Panc1 (cell line): ENCODE measurements at regions not wholly inside any gene's neighbourhood (a gene's known extent, or its start where the extent isn't known, plus 50 kb on each side); places are given as distances from the start of the nearest gene placed in this dataset.

Source experiments
- ATAC-seq: fragments of 200-7000 bp; cut with Tn5 transposase; 2 replicates; pipeline ENCODE4 v1.9.1; 2020; ENCODE audit warnings: mild to moderate bottlenecking, moderate library complexity
- BruUV-seq: library from RNA; stranded (reverse); fragments of 400-500 nt; replicated peaks from 2 replicates; lab custom pipeline; 2021; lab: Mats Ljungman, UMichigan
- CTCF ChIA-PET: fragments of 300-600 bp; sonication (Branson Sonifier 250); formaldehyde crosslinking; loops from one replicate; lab custom pipeline; 2022; ENCODE audit warnings: antibody characterized with exemption; lab: Charles Lee
- POLR2A ChIA-PET: fragments of 300-600 bp; sonication (Branson Sonifier 250); formaldehyde crosslinking; loops from one replicate; lab custom pipeline; 2022; ENCODE audit warnings: antibody characterized with exemption; lab: Charles Lee
- DNase-seq: peaks from one replicate; pipeline ENCODE4 v3.0.0-alpha.2; 2010; ENCODE audit warnings: low read depth, low spot score
- H3K27ac ChIP-seq: 2 replicates; pipeline ENCODE4 v1.5.1; 2011; ENCODE audit warnings: mild to moderate bottlenecking, low read length, inconsistent platforms
- H3K27me3 ChIP-seq: fragments of 200-500 bp; sonication (Bioruptor generic); 2 replicates; pipeline ENCODE4 v1.6.0; 2014; ENCODE audit warnings: low read length, inconsistent platforms; ENCODE audit not compliant: control insufficient read depth, insufficient read depth
- H3K36me3 ChIP-seq: fragments of 200-500 bp; sonication (Bioruptor generic); 2 replicates; pipeline ENCODE4 v1.5.1; 2014; ENCODE audit warnings: inconsistent platforms, mild to moderate bottlenecking, low read length, moderate library complexity; ENCODE audit not compliant: control insufficient read depth, insufficient read depth
- H3K4me1 ChIP-seq: 2 replicates; pipeline ENCODE4 v1.5.1; 2011; ENCODE audit warnings: inconsistent platforms, mild to moderate bottlenecking, low read length, moderate library complexity; ENCODE audit not compliant: control insufficient read depth, insufficient read depth
- H3K4me3 ChIP-seq, 2 experiments: 2 replicates each; pipeline ENCODE4 v1.5.1; 2011 to 2012; ENCODE audit warnings: low read depth in 2 of 2, low read length in 2 of 2, mild to moderate bottlenecking in 2 of 2, inconsistent platforms in 1 of 2, moderate library complexity in 1 of 2
- H3K9me3 ChIP-seq: fragments of 200-500 bp; sonication (Bioruptor generic); 2 replicates; pipeline ENCODE4 v1.5.1; 2014; ENCODE audit warnings: low read depth, mild to moderate bottlenecking, inconsistent platforms, low read length, moderate library complexity; ENCODE audit not compliant: control insufficient read depth, insufficient read depth
- POLR2AphosphoS5 ChIP-seq: IDR thresholded peaks from 2 replicates; pipeline ENCODE4 v1.6.1; 2012; ENCODE audit warnings: mild to moderate bottlenecking, low read depth, low read length, moderate library complexity
- SIN3A ChIP-seq: IDR thresholded peaks from 2 replicates; pipeline ENCODE4 v1.6.1; 2012; ENCODE audit warnings: low read depth, mild to moderate bottlenecking, low read length, moderate library complexity, borderline replicate concordance; ENCODE audit not compliant: insufficient read depth
- TCF7L2 ChIP-seq: IDR thresholded peaks from 2 replicates; pipeline ENCODE4 v1.6.1; 2011; ENCODE audit warnings: mild to moderate bottlenecking, low read depth, low read length, inconsistent platforms
- in situ Hi-C: cut with HindIII; loops from 2 replicates; pipeline ENCODE4 v1.10.0; 2016; ENCODE audit warnings: low sequenced_read_pairs, low pct_unique_long_range_greater_than_20kb
- intact Hi-C: fragments of 100-400 bp; cut with micrococcal nuclease; formaldehyde crosslinking; loops from one replicate; pipeline ENCODE4 v1.10.0; 2022; ENCODE audit not compliant: unreplicated experiment
- TF ChIP-seq, protein P1 (sequence below): fragments of 450-650 bp; IDR thresholded peaks from 2 replicates; pipeline ENCODE4 v1.5.1; 2017; ENCODE audit warnings: mild to moderate bottlenecking
- TF ChIP-seq, protein P2 (sequence below), 2 experiments: IDR thresholded peaks; 2 replicates each; pipeline ENCODE4 v1.6.1; 2011 to 2012; ENCODE audit warnings: low read depth in 2 of 2, control low read depth in 1 of 2, low read length in 1 of 2, mild to moderate bottlenecking in 1 of 2, moderate library complexity in 1 of 2; ENCODE audit not compliant: insufficient read depth in 1 of 2

DNA sequence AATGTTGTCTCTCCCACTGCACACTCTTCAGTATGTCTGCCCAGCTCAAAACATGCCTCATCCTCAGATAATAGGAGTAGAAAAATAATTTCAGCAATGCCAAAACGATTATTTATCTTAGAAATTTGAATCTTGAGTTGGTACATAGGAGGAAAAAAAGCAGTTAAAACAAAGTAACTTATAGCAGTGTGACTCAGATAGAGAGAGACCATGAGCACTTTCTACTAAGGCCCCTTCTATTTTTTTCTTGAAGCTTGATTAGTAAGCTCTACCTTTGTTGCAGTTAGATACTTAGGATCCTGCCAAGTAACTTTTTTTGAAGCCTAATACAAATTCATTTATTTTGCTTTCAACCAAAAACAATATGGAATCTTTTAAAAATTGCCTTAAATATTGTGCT is 212.3 kb downstream of the MAD2L1 start:
- no peak for TF ChIP-seq TCF7L2
- CTCF ChIA-PET, result no interaction called here

DNA sequence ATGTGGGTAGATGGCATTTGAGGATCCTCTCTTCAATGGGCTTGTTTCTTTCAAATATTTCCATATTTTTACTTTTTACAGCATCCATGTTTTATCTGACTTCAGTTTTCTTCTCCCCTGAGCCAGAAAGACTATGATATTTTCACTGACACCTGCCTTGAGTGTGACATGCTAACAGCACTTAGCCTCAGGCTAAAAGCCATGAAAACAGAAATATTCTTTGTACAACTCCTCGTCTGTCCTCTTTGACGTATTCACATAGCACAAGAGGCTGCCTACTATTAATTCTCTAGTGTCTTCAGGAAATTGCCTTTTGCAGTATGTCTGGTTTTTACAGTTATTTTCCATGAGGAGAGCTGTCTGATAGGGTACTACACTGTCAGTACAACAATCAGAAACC is 215.0 kb downstream of the MAD2L1 start:
- in situ Hi-C loops, result no loop called here
- DNase-seq, result no peak
- Histone ChIP-seq H3K36me3 (no peaks in the 10 kb centered on the region), H3K27ac (no peak overlapping the region), H3K4me3 (no peak overlapping the region), H3K4me1 (no peaks in the 10 kb centered on the region), H3K27me3 (no peaks in the 10 kb centered on the region), H3K9me3 (no peaks in the 10 kb centered on the region)
- BruUV-seq, result no TSS peak
- ATAC-seq, result no peak
- intact Hi-C loops, result no loop called here
- ChIA-PET CTCF (no interaction called here), POLR2A (no interaction called here)
- TF ChIP-seq SIN3A (no peak), POLR2AphosphoS5 (no peak), TCF7L2 (no peak)
- TF ChIP-seq, protein P1, sequence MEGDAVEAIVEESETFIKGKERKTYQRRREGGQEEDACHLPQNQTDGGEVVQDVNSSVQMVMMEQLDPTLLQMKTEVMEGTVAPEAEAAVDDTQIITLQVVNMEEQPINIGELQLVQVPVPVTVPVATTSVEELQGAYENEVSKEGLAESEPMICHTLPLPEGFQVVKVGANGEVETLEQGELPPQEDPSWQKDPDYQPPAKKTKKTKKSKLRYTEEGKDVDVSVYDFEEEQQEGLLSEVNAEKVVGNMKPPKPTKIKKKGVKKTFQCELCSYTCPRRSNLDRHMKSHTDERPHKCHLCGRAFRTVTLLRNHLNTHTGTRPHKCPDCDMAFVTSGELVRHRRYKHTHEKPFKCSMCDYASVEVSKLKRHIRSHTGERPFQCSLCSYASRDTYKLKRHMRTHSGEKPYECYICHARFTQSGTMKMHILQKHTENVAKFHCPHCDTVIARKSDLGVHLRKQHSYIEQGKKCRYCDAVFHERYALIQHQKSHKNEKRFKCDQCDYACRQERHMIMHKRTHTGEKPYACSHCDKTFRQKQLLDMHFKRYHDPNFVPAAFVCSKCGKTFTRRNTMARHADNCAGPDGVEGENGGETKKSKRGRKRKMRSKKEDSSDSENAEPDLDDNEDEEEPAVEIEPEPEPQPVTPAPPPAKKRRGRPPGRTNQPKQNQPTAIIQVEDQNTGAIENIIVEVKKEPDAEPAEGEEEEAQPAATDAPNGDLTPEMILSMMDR, result no peak
- TF ChIP-seq, protein P2, sequence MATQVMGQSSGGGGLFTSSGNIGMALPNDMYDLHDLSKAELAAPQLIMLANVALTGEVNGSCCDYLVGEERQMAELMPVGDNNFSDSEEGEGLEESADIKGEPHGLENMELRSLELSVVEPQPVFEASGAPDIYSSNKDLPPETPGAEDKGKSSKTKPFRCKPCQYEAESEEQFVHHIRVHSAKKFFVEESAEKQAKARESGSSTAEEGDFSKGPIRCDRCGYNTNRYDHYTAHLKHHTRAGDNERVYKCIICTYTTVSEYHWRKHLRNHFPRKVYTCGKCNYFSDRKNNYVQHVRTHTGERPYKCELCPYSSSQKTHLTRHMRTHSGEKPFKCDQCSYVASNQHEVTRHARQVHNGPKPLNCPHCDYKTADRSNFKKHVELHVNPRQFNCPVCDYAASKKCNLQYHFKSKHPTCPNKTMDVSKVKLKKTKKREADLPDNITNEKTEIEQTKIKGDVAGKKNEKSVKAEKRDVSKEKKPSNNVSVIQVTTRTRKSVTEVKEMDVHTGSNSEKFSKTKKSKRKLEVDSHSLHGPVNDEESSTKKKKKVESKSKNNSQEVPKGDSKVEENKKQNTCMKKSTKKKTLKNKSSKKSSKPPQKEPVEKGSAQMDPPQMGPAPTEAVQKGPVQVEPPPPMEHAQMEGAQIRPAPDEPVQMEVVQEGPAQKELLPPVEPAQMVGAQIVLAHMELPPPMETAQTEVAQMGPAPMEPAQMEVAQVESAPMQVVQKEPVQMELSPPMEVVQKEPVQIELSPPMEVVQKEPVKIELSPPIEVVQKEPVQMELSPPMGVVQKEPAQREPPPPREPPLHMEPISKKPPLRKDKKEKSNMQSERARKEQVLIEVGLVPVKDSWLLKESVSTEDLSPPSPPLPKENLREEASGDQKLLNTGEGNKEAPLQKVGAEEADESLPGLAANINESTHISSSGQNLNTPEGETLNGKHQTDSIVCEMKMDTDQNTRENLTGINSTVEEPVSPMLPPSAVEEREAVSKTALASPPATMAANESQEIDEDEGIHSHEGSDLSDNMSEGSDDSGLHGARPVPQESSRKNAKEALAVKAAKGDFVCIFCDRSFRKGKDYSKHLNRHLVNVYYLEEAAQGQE (IDR thresholded peaks at IDR 0.05; ENCODE audit: insufficient read depth in 1 of 2, low read depth in 2 of 2, low read length in 1 of 2), result no peak

More for the DNA sequence above, 212.3 kb downstream of the MAD2L1 start:
- Histone ChIP-seq H3K27ac (no peak overlapping the region; the same call in 1 of the 2 replicates), H3K9me3 (no peaks in the 10 kb centered on the region), H3K4me1 (no peaks in the 10 kb centered on the region), H3K4me3 (no peak overlapping the region), H3K27me3 (no peaks in the 10 kb centered on the region), H3K36me3 (no peaks in the 10 kb centered on the region)
- ATAC-seq, result no peak
- no TSS peak for BruUV-seq
- POLR2A ChIA-PET, result no interaction called here
- intact Hi-C loops, result no loop called here
- in situ Hi-C loops, result no loop called here
- DNase-seq, result no peak

DNA sequence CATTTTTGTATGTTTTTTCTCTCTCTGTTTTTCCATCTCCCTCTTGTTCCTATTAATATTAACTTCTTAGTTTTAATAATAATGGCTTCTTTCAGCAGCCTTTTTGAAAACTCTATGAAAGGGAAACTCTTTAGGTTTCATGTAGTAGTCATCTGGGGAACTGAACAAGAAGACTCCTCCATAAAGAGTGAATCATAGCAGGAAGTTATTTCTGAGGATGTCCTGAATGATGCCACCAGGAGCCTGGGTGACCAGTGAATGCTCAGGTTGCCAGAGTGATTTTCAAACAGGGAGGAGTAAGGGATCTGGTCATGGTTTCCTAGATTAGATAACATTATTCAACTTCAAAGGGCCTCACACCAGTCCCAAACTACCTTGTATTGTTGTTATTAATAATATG is 212.8 kb upstream of the PDE5A start:
- H3K4me1 ChIP-seq, result no peaks in the 10 kb centered on the region
- TF ChIP-seq SIN3A (no peak), POLR2AphosphoS5 (no peak), TCF7L2 (no peak)
- TF ChIP-seq, protein P2 (IDR thresholded peaks at IDR 0.05; ENCODE audit: insufficient read depth in 1 of 2, low read depth in 2 of 2, low read length in 1 of 2), result no peak
- TF ChIP-seq, protein P1, result no peak
- H3K27ac ChIP-seq, result no peak overlapping the region
- in situ Hi-C loops (no loop called here), intact Hi-C loops (no loop called here)
- DNase-seq (no peak), ATAC-seq (no peak)
- no peak overlapping the region for H3K4me3 ChIP-seq
- no peaks in the 10 kb centered on the region for H3K9me3 ChIP-seq
- H3K27me3 ChIP-seq, result no peaks in the 10 kb centered on the region
- ChIA-PET CTCF (no interaction called here), POLR2A (no interaction called here)
- no peaks in the 10 kb centered on the region for H3K36me3 ChIP-seq
- BruUV-seq, result no TSS peak
